Middle frontal gyrus (tissue), 1 donor: ENCODE measurements at regions not wholly inside any gene's neighbourhood (a gene's known extent, or its start where the extent isn't known, plus 50 kb on each side); places are given as distances from the start of the nearest gene placed in this dataset.
"Not testable (repeated sequence)": the region's sequence is repeated elsewhere in the genome, so short reads cannot be mapped to it uniquely, and the experiment has no call there.

Experiments used
- DNase-seq: peaks from one replicate; pipeline ENCODE4 v3.0.0-alpha.2; 2015; ENCODE audit warnings: low spot score; ENCODE audit errors: extremely low spot score

GRCh38 chr15:39236375-39236774 lies 344.5 kb upstream of the THBS1 start:
- no peak for DNase-seq

GRCh38 chr15:39238443-39238842 lies 342.4 kb upstream of the THBS1 start:
- DNase-seq = no peak

GRCh38 chr15:39239562-39239961 lies 341.3 kb upstream of the THBS1 start:
- no peak for DNase-seq

- DNase-seq = no peak
Observed at GRCh38 chr15:39242345-39242744, 338.5 kb upstream of the THBS1 start.

- DNase-seq = no peak
Observed at GRCh38 chr15:39243396-39243795, 337.5 kb upstream of the THBS1 start.

GRCh38 chr15:39244776-39245175 lies 336.1 kb upstream of the THBS1 start:
- DNase-seq = no peak

GRCh38 chr15:39246523-39246922 lies 334.4 kb upstream of the THBS1 start:
- DNase-seq = no peak

GRCh38 chr15:39247574-39247973 lies 333.3 kb upstream of the THBS1 start:
- DNase-seq = no peak

- no peak for DNase-seq
Observed at GRCh38 chr15:39248204-39248603, 332.7 kb upstream of the THBS1 start.

GRCh38 chr15:39250001-39250400 lies 330.9 kb upstream of the THBS1 start:
- DNase-seq = no peak

- DNase-seq = no peak
Observed at GRCh38 chr15:39250460-39251186, 330.3 kb upstream of the THBS1 start.

- no peak for DNase-seq
Observed at GRCh38 chr15:39251413-39252133, 329.3 kb upstream of the THBS1 start.

- no peak for DNase-seq
Observed at GRCh38 chr15:39252134-39252470, 328.8 kb upstream of the THBS1 start.

GRCh38 chr15:39253552-39253951 lies 327.3 kb upstream of the THBS1 start:
- DNase-seq = no peak

- no peak for DNase-seq
Observed at GRCh38 chr15:39254181-39254580, 326.7 kb upstream of the THBS1 start.

- no peak for DNase-seq
Observed at GRCh38 chr15:39255760-39256159, 325.1 kb upstream of the THBS1 start.

GRCh38 chr15:39260391-39260790 lies 320.5 kb upstream of the THBS1 start:
- no peak for DNase-seq

- DNase-seq = no peak
Observed at GRCh38 chr15:39260791-39261190, 320.1 kb upstream of the THBS1 start.

GRCh38 chr15:39261397-39262183 lies 319.3 kb upstream of the THBS1 start:
- DNase-seq = not testable (repeated sequence)

- not testable (repeated sequence) for DNase-seq
Observed at GRCh38 chr15:39262995-39263772, 317.7 kb upstream of the THBS1 start.

GRCh38 chr15:39265261-39265660 lies 315.6 kb upstream of the THBS1 start:
- DNase-seq = no peak
